OCI-LY3 (cell line): ENCODE measurements at regions not wholly inside any gene's neighbourhood (a gene's known extent, or its start where the extent isn't known, plus 50 kb on each side); places are given as distances from the start of the nearest gene placed in this dataset.

ENCODE experiments used
- CTCF ChIP-seq: fragments of 200-600, 300-600 bp; sonication (generic); IDR thresholded peaks from 2 replicates; pipeline ENCODE4 v1.5.1; 2014; ENCODE audit warnings: antibody characterized with exemption, low read length, low read depth
- EZH2phosphoT487 ChIP-seq: fragments of 200-600 bp; shearing (Covaris generic); IDR thresholded peaks from 2 replicates; pipeline ENCODE4 v1.6.1; 2018; ENCODE audit warnings: antibody characterized with exemption, mixed run types, low read depth

- no peak for TF ChIP-seq CTCF
- no peak for TF ChIP-seq EZH2phosphoT487
Measured at GRCh38 chr10:2431961-2432360, 635.4 kb upstream of the PFKP start.
